ENCODE measurements at regions not wholly inside any gene's neighbourhood (a gene's known extent, or its start where the extent isn't known, plus 50 kb on each side); places are given as distances from the start of the nearest gene placed in this dataset.

- Mint-ChIP-seq H3K9me3 (ENCODE audit: unreplicated experiment) (no peaks in the 10 kb centered on the region), H3K27me3 (ENCODE audit: unreplicated experiment) (no peaks in the 10 kb centered on the region), H3K4me3 (ENCODE audit: unreplicated experiment) (no peak overlapping the region), H3K4me1 (ENCODE audit: unreplicated experiment) (peaks cover 7% of the 10 kb centered on the region), H3K27ac (ENCODE audit: unreplicated experiment) (no peak overlapping the region), H3K36me3 (ENCODE audit: low read depth, unreplicated experiment) (no peaks in the 10 kb centered on the region)
- no peak for DNase-seq (ENCODE audit: low spot score)
- no peak for TF ChIP-seq CTCF (IDR thresholded peaks at IDR 0.05; ENCODE audit: unreplicated experiment)
Observed at GRCh38 chr13:58187881-58188280, 556.3 kb downstream of the PCDH17 start.

- Mint-ChIP-seq H3K36me3 (ENCODE audit: low read depth, unreplicated experiment) (no peaks in the 10 kb centered on the region), H3K27ac (ENCODE audit: unreplicated experiment) (peak overlapping the region; percentile 90)
- no peak for TF ChIP-seq CTCF (IDR thresholded peaks at IDR 0.05; ENCODE audit: unreplicated experiment)
Observed at GRCh38 chr13:58190577-58190976, 559.0 kb downstream of the PCDH17 start.

GRCh38 chr13:58191754-58192153 lies 560.2 kb downstream of the PCDH17 start:
- Mint-ChIP-seq H3K27me3 (ENCODE audit: unreplicated experiment) (no peaks in the 10 kb centered on the region), H3K4me1 (ENCODE audit: unreplicated experiment) (peaks cover 7% of the 10 kb centered on the region), H3K36me3 (ENCODE audit: low read depth, unreplicated experiment) (no peaks in the 10 kb centered on the region), H3K9me3 (ENCODE audit: unreplicated experiment) (no peaks in the 10 kb centered on the region), H3K27ac (ENCODE audit: unreplicated experiment) (peak overlapping the region; percentile 30), H3K4me3 (ENCODE audit: unreplicated experiment) (no peak overlapping the region)
- DNase-seq (ENCODE audit: low spot score): no peak
- TF ChIP-seq CTCF (IDR thresholded peaks at IDR 0.05; ENCODE audit: unreplicated experiment): no peak

More at GRCh38 chr13:58190577-58190976, 559.0 kb downstream of the PCDH17 start:
- Mint-ChIP-seq H3K9me3 (ENCODE audit: unreplicated experiment) (no peaks in the 10 kb centered on the region), H3K27me3 (ENCODE audit: unreplicated experiment) (no peaks in the 10 kb centered on the region), H3K4me1 (ENCODE audit: unreplicated experiment) (peaks cover 7% of the 10 kb centered on the region), H3K4me3 (ENCODE audit: unreplicated experiment) (no peak overlapping the region)
- DNase-seq (ENCODE audit: low spot score): peak; percentile 31

GRCh38 chr13:58202099-58202498 lies 570.6 kb downstream of the PCDH17 start:
- no peak for DNase-seq (ENCODE audit: low spot score)
- no peak overlapping the region for H3K4me3 Mint-ChIP-seq (ENCODE audit: unreplicated experiment)
- H3K4me1 Mint-ChIP-seq (ENCODE audit: unreplicated experiment): no peaks in the 10 kb centered on the region
- H3K27me3 Mint-ChIP-seq (ENCODE audit: unreplicated experiment): no peaks in the 10 kb centered on the region
- TF ChIP-seq CTCF (IDR thresholded peaks at IDR 0.05; ENCODE audit: unreplicated experiment): no peak
- no peaks in the 10 kb centered on the region for H3K9me3 Mint-ChIP-seq (ENCODE audit: unreplicated experiment)
- H3K27ac Mint-ChIP-seq (ENCODE audit: unreplicated experiment): no peak overlapping the region
- no peaks in the 10 kb centered on the region for H3K36me3 Mint-ChIP-seq (ENCODE audit: low read depth, unreplicated experiment)

GRCh38 chr13:58207501-58207900 lies 576.0 kb downstream of the PCDH17 start:
- no peak for DNase-seq (ENCODE audit: low spot score)
- no peaks in the 10 kb centered on the region for H3K9me3 Mint-ChIP-seq (ENCODE audit: unreplicated experiment)
- peaks cover 3% of the 10 kb centered on the region for H3K4me1 Mint-ChIP-seq (ENCODE audit: unreplicated experiment)
- no peak for TF ChIP-seq CTCF (IDR thresholded peaks at IDR 0.05; ENCODE audit: unreplicated experiment)
- no peaks in the 10 kb centered on the region for H3K36me3 Mint-ChIP-seq (ENCODE audit: low read depth, unreplicated experiment)
- H3K4me3 Mint-ChIP-seq (ENCODE audit: unreplicated experiment): no peak overlapping the region
- H3K27me3 Mint-ChIP-seq (ENCODE audit: unreplicated experiment): no peaks in the 10 kb centered on the region
- H3K27ac Mint-ChIP-seq (ENCODE audit: unreplicated experiment): no peak overlapping the region

Measured in endothelial cell (in vitro differentiated cells).